ENCODE measurements at regions not wholly inside any gene's neighbourhood (a gene's known extent, or its start where the extent isn't known, plus 50 kb on each side); places are given as distances from the start of the nearest gene placed in this dataset.

DNA sequence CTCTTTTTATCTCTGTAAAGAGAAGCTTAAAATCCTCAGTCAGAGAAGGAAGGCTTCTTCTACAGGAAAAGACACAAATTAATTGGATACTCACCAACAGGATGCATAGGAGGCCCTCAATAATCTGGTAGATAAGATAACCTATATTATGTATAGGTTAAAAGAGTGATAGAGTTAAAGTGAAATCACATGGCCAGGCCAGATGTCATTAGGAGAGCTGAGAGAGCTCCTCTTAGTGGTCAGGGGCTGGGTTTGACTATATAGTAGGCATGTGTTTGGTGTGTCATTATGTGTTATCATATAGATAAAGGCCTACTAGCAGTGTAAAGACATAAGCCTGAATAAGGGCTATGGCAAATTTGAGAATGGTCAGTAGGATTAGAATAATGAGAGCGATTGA, 479.3 kb downstream of the EPHA3 start:
- dilution Hi-C loops (cut with MboI; ENCODE audit: extremely low pct_ligation_motif_present, low sequenced_read_pairs) = no loop called here
- no TSS peak for BruUV-seq (replicated peaks)
- no peak overlapping the region for H2AFZ ChIP-seq (ENCODE audit: low read depth, low read length)

More for the DNA sequence above, 479.3 kb downstream of the EPHA3 start:
- Histone ChIP-seq H3K27ac (ENCODE audit: insufficient read depth, low read depth, low read length) (no peak overlapping the region), H3K9me1 (replicated peaks; ENCODE audit: control insufficient read depth, extremely low read depth, insufficient read depth, low read length) (no peaks in the 10 kb centered on the region), H3K4me2 (ENCODE audit: insufficient read depth, low read length) (no peak overlapping the region), H3K27me3 (ENCODE audit: control insufficient read depth in 2 of 2, insufficient read depth in 2 of 2, low read length in 2 of 2) (no peaks in the 10 kb centered on the region), H3K4me1 (ENCODE audit: control insufficient read depth, extremely low read depth, insufficient read depth, low read length) (no peaks in the 10 kb centered on the region), H3K4me3 (replicated peaks in 1 of 3; ENCODE audit: insufficient read depth in 1 of 3, low read depth in 1 of 3, low read length in 3 of 3) (no peak overlapping the region), H4K20me1 (replicated peaks; ENCODE audit: control insufficient read depth, extremely low read depth, insufficient read depth, low read length) (no peaks in the 10 kb centered on the region), H3K9ac (replicated peaks; ENCODE audit: extremely low read depth, insufficient read depth, low read length) (no peak overlapping the region), H3K36me3 (ENCODE audit: control insufficient read depth in 2 of 2, extremely low read depth in 1 of 2, insufficient read depth in 2 of 2, low read length in 2 of 2) (no peaks in the 10 kb centered on the region), H3K9me3 (replicated peaks; ENCODE audit: control insufficient read depth, insufficient read depth, low read length) (no peaks in the 10 kb centered on the region), H3K79me2 (ENCODE audit: control insufficient read depth, insufficient read depth, low read length) (no peaks in the 10 kb centered on the region)
- DNase-seq (ENCODE audit: low read depth, low spot score) (no peak), FAIRE-seq (no peak)
- CTCF ChIA-PET = no interaction called here
- POLR2A ChIA-PET = no interaction called here
- intact Hi-C loops (cut with micrococcal nuclease) = no loop called here
- TF ChIP-seq POLR2AphosphoS5 (IDR thresholded peaks at IDR 0.05; ENCODE audit: insufficient read depth, low read depth, low read length) = no peak
- TF ChIP-seq JUN (IDR thresholded peaks at IDR 0.05; ENCODE audit: borderline replicate concordance, insufficient read depth, insufficient read length, low read depth) = no peak
- no peak for TF ChIP-seq MYC (IDR thresholded peaks at IDR 0.05; ENCODE audit: low read depth, low read length)
- TF ChIP-seq POLR2A (IDR thresholded peaks at IDR 0.05; ENCODE audit: low read depth, low read length) = no peak
- TF ChIP-seq FOS (IDR thresholded peaks at IDR 0.05; ENCODE audit: borderline replicate concordance, insufficient read depth, low read length) = no peak
- TF ChIP-seq, protein P1, sequence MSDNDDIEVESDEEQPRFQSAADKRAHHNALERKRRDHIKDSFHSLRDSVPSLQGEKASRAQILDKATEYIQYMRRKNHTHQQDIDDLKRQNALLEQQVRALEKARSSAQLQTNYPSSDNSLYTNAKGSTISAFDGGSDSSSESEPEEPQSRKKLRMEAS (IDR thresholded peaks at IDR 0.05; ENCODE audit: insufficient read depth, insufficient read length) = no peak
- no peak for TF ChIP-seq EZH2 (IDR thresholded peaks at IDR 0.05; ENCODE audit: borderline replicate concordance, low read depth, low read length, severe bottlenecking)
- TF ChIP-seq, protein P2, sequence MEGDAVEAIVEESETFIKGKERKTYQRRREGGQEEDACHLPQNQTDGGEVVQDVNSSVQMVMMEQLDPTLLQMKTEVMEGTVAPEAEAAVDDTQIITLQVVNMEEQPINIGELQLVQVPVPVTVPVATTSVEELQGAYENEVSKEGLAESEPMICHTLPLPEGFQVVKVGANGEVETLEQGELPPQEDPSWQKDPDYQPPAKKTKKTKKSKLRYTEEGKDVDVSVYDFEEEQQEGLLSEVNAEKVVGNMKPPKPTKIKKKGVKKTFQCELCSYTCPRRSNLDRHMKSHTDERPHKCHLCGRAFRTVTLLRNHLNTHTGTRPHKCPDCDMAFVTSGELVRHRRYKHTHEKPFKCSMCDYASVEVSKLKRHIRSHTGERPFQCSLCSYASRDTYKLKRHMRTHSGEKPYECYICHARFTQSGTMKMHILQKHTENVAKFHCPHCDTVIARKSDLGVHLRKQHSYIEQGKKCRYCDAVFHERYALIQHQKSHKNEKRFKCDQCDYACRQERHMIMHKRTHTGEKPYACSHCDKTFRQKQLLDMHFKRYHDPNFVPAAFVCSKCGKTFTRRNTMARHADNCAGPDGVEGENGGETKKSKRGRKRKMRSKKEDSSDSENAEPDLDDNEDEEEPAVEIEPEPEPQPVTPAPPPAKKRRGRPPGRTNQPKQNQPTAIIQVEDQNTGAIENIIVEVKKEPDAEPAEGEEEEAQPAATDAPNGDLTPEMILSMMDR (IDR thresholded peaks at IDR 0.05; ENCODE audit: extremely low read depth in 1 of 2, insufficient read depth in 1 of 2, low read depth in 1 of 2, low read length in 2 of 2) = no peak
- no peak for TF ChIP-seq GATA2 (IDR thresholded peaks at IDR 0.05; ENCODE audit: insufficient read depth, insufficient read length, low read depth, low read length)

Measured in endothelial cell of umbilical vein (primary cell).